Ishikawa (cell line): ENCODE measurements at regions not wholly inside any gene's neighbourhood (a gene's known extent, or its start where the extent isn't known, plus 50 kb on each side); places are given as distances from the start of the nearest gene placed in this dataset.

Source experiments
- CEBPB ChIP-seq: IDR thresholded peaks from 2 replicates; pipeline ENCODE4 v1.6.1; 2012
- CREB1 ChIP-seq: IDR thresholded peaks from 2 replicates; pipeline ENCODE4 v1.6.1; 2012; ENCODE audit warnings: low read depth
- EGR1 ChIP-seq: IDR thresholded peaks from 2 replicates; pipeline ENCODE4 v1.6.1; 2012
- EP300 ChIP-seq: IDR thresholded peaks from 2 replicates; pipeline ENCODE4 v1.6.1; 2012; ENCODE audit warnings: borderline replicate concordance
- FOXM1 ChIP-seq: IDR thresholded peaks from 2 replicates; pipeline ENCODE4 v1.6.1; 2012; ENCODE audit warnings: low read depth, borderline replicate concordance
- MAX ChIP-seq: IDR thresholded peaks from 2 replicates; pipeline ENCODE4 v1.6.1; 2012
- RAD21 ChIP-seq: IDR thresholded peaks from 2 replicates; pipeline ENCODE4 v1.6.1; 2012; ENCODE audit warnings: low read depth
- TAF1 ChIP-seq: IDR thresholded peaks from 2 replicates; pipeline ENCODE4 v1.6.1; 2012; ENCODE audit warnings: low read depth, mild to moderate bottlenecking
- TCF12 ChIP-seq: IDR thresholded peaks from 2 replicates; pipeline ENCODE4 v1.6.1; 2012; ENCODE audit warnings: low read depth
- USF1 ChIP-seq: IDR thresholded peaks from 2 replicates; pipeline ENCODE4 v1.6.1; 2012
- ZBTB7A ChIP-seq: IDR thresholded peaks from 2 replicates; pipeline ENCODE4 v1.6.1; 2012; ENCODE audit warnings: low read depth

GRCh38 chr3:880371-880770 is 212.5 kb upstream of the CNTN6 start:
- TF ChIP-seq MAX (no peak), CREB1 (no peak), RAD21 (no peak), CEBPB (no peak), TAF1 (no peak), FOXM1 (no peak), TCF12 (no peak), EGR1 (no peak), EP300 (no peak), USF1 (no peak), ZBTB7A (no peak)
